ENCODE measurements at regions not wholly inside any gene's neighbourhood (a gene's known extent, or its start where the extent isn't known, plus 50 kb on each side); places are given as distances from the start of the nearest gene placed in this dataset.
A peak's percentile ranks its signal among the peaks of the same experiment; 100 is the strongest.

- ATAC-seq (no peak), FAIRE-seq (no peak)
Measured at GRCh38 chr6:21850691-21851090, 257.1 kb downstream of the SOX4 start.

GRCh38 chr6:21855811-21856455 is 262.4 kb downstream of the SOX4 start:
- no peak for DNase-seq
- no peak overlapping the region for H3K27ac ChIP-seq
- ATAC-seq = peak in 2 of 4 donors; percentile 23 to 38
- no peaks in the 10 kb centered on the region for H3K4me1 ChIP-seq
- H3K27me3 ChIP-seq = no peaks in the 10 kb centered on the region
- TF ChIP-seq CTCF (IDR thresholded peaks at IDR 0.05) = no peak
- H3K36me3 ChIP-seq = no peaks in the 10 kb centered on the region
- FAIRE-seq = no peak
- WGBS, 2 donors = 80 to 85% methylated on average over 6 of the region's 6 CpGs
- H3K4me3 ChIP-seq = no peak overlapping the region
- no peaks in the 10 kb centered on the region for H3K9me3 ChIP-seq
- intact Hi-C loops (cut with DNase I) = no loop called here

More at GRCh38 chr6:21850691-21851090, 257.1 kb downstream of the SOX4 start:
- Histone ChIP-seq H3K36me3 (no peaks in the 10 kb centered on the region), H3K4me3 (no peak overlapping the region), H3K27me3 (no peaks in the 10 kb centered on the region), H3K4me1 (no peaks in the 10 kb centered on the region), H3K9me3 (no peaks in the 10 kb centered on the region), H3K27ac (no peak overlapping the region)
- no peak for DNase-seq
- intact Hi-C loops (cut with DNase I) = no loop called here
- WGBS, 2 donors = 64 to 100% methylated on average over 1 of the region's 1 CpG
- TF ChIP-seq CTCF (IDR thresholded peaks at IDR 0.05) = no peak

GRCh38 chr6:21856456-21856825 is 262.9 kb downstream of the SOX4 start:
- DNase-seq = no peak
- H3K27ac ChIP-seq = no peak overlapping the region
- no peak for TF ChIP-seq CTCF (IDR thresholded peaks at IDR 0.05)
- no peaks in the 10 kb centered on the region for H3K36me3 ChIP-seq
- no peak overlapping the region for H3K4me3 ChIP-seq
- no peak for ATAC-seq
- FAIRE-seq = no peak
- WGBS, 2 donors = 27 to 43% methylated on average over 1 of the region's 1 CpG
- no peaks in the 10 kb centered on the region for H3K9me3 ChIP-seq
- intact Hi-C loops (cut with DNase I) = no loop called here
- H3K4me1 ChIP-seq = no peaks in the 10 kb centered on the region
- H3K27me3 ChIP-seq = no peaks in the 10 kb centered on the region

- Histone ChIP-seq H3K27me3 (no peaks in the 10 kb centered on the region), H3K36me3 (no peaks in the 10 kb centered on the region), H3K27ac (no peak overlapping the region), H3K9me3 (no peaks in the 10 kb centered on the region), H3K4me3 (no peak overlapping the region), H3K4me1 (no peaks in the 10 kb centered on the region)
- 83 to 89% methylated on average over 3 of the region's 3 CpGs for WGBS, 2 donors
- FAIRE-seq (no peak), DNase-seq (no peak), ATAC-seq (no peak)
- intact Hi-C loops (cut with DNase I) = no loop called here
- TF ChIP-seq CTCF (IDR thresholded peaks at IDR 0.05) = no peak
Measured at GRCh38 chr6:21856844-21857243, 263.3 kb downstream of the SOX4 start.

- TF ChIP-seq CTCF (IDR thresholded peaks at IDR 0.05) = no peak
- Histone ChIP-seq H3K36me3 (no peaks in the 10 kb centered on the region), H3K27me3 (no peaks in the 10 kb centered on the region), H3K4me1 (no peaks in the 10 kb centered on the region), H3K4me3 (no peak overlapping the region), H3K9me3 (no peaks in the 10 kb centered on the region), H3K27ac (no peak overlapping the region)
- DNase-seq (no peak), FAIRE-seq (no peak), ATAC-seq (no peak)
- intact Hi-C loops (cut with DNase I) = no loop called here
- 39 to 59% methylated on average over 1 of the region's 1 CpG for WGBS, 2 donors
Measured at GRCh38 chr6:21858076-21858475, 264.5 kb downstream of the SOX4 start.
